ENCODE measurements at regions not wholly inside any gene's neighbourhood (a gene's known extent, or its start where the extent isn't known, plus 50 kb on each side); places are given as distances from the start of the nearest gene placed in this dataset.

- no peak for DNase-seq
- H3K9me3 Mint-ChIP-seq (ENCODE audit: unreplicated experiment): no peaks in the 10 kb centered on the region
- no peaks in the 10 kb centered on the region for H3K27me3 Mint-ChIP-seq (ENCODE audit: unreplicated experiment)
- no peaks in the 10 kb centered on the region for H3K36me3 Mint-ChIP-seq (ENCODE audit: unreplicated experiment)
- H3K4me1 Mint-ChIP-seq (ENCODE audit: low read depth, unreplicated experiment): peaks cover 2% of the 10 kb centered on the region
- no peak for TF ChIP-seq CTCF (IDR thresholded peaks at IDR 0.05; ENCODE audit: partially characterized antibody, unreplicated experiment)
- H3K4me3 Mint-ChIP-seq (ENCODE audit: unreplicated experiment): no peak overlapping the region
- H3K27ac Mint-ChIP-seq (ENCODE audit: unreplicated experiment): no peak overlapping the region
Measured at GRCh38 chr2:204177251-204177976, 240.9 kb downstream of the ICOS start.

GRCh38 chr2:204177977-204178522 lies 241.5 kb downstream of the ICOS start:
- peak; percentile 60 for DNase-seq
- H3K4me1 Mint-ChIP-seq (ENCODE audit: low read depth, unreplicated experiment): peaks cover 2% of the 10 kb centered on the region
- H3K36me3 Mint-ChIP-seq (ENCODE audit: unreplicated experiment): no peaks in the 10 kb centered on the region
- TF ChIP-seq CTCF (IDR thresholded peaks at IDR 0.05; ENCODE audit: partially characterized antibody, unreplicated experiment): peak; percentile 64
- no peaks in the 10 kb centered on the region for H3K9me3 Mint-ChIP-seq (ENCODE audit: unreplicated experiment)
- H3K27ac Mint-ChIP-seq (ENCODE audit: unreplicated experiment): no peak overlapping the region
- no peak overlapping the region for H3K4me3 Mint-ChIP-seq (ENCODE audit: unreplicated experiment)
- H3K27me3 Mint-ChIP-seq (ENCODE audit: unreplicated experiment): no peaks in the 10 kb centered on the region

- H3K4me1 Mint-ChIP-seq (ENCODE audit: low read depth, unreplicated experiment): no peaks in the 10 kb centered on the region
- H3K9me3 Mint-ChIP-seq (ENCODE audit: unreplicated experiment): no peaks in the 10 kb centered on the region
- H3K27ac Mint-ChIP-seq (ENCODE audit: unreplicated experiment): no peak overlapping the region
- H3K27me3 Mint-ChIP-seq (ENCODE audit: unreplicated experiment): no peaks in the 10 kb centered on the region
- no peak for DNase-seq
- H3K36me3 Mint-ChIP-seq (ENCODE audit: unreplicated experiment): no peaks in the 10 kb centered on the region
- no peak overlapping the region for H3K4me3 Mint-ChIP-seq (ENCODE audit: unreplicated experiment)
- no peak for TF ChIP-seq CTCF (IDR thresholded peaks at IDR 0.05; ENCODE audit: partially characterized antibody, unreplicated experiment)
Measured at GRCh38 chr2:204180649-204181048, 244.1 kb downstream of the ICOS start.

- Mint-ChIP-seq H3K27me3 (ENCODE audit: unreplicated experiment) (no peaks in the 10 kb centered on the region), H3K4me3 (ENCODE audit: unreplicated experiment) (no peak overlapping the region), H3K36me3 (ENCODE audit: unreplicated experiment) (no peaks in the 10 kb centered on the region), H3K9me3 (ENCODE audit: unreplicated experiment) (peaks cover 1% of the 10 kb centered on the region), H3K27ac (ENCODE audit: unreplicated experiment) (no peak overlapping the region), H3K4me1 (ENCODE audit: low read depth, unreplicated experiment) (no peaks in the 10 kb centered on the region)
- DNase-seq: no peak
- TF ChIP-seq CTCF (IDR thresholded peaks at IDR 0.05; ENCODE audit: partially characterized antibody, unreplicated experiment): no peak
Measured at GRCh38 chr2:204183608-204184007, 247.0 kb downstream of the ICOS start.

- TF ChIP-seq CTCF (IDR thresholded peaks at IDR 0.05; ENCODE audit: partially characterized antibody, unreplicated experiment): no peak
- no peak for DNase-seq
- Mint-ChIP-seq H3K36me3 (ENCODE audit: unreplicated experiment) (no peaks in the 10 kb centered on the region), H3K27me3 (ENCODE audit: unreplicated experiment) (no peaks in the 10 kb centered on the region), H3K4me1 (ENCODE audit: low read depth, unreplicated experiment) (no peaks in the 10 kb centered on the region), H3K27ac (ENCODE audit: unreplicated experiment) (no peak overlapping the region), H3K9me3 (ENCODE audit: unreplicated experiment) (peaks cover 2% of the 10 kb centered on the region), H3K4me3 (ENCODE audit: unreplicated experiment) (no peak overlapping the region)
Measured at GRCh38 chr2:204184226-204184625, 247.7 kb downstream of the ICOS start.
